SK-N-SH (cell line): ENCODE measurements at regions not wholly inside any gene's neighbourhood (a gene's known extent, or its start where the extent isn't known, plus 50 kb on each side); places are given as distances from the start of the nearest gene placed in this dataset.

ENCODE experiments used
- CTCF ChIA-PET: fragments of 300-600, 350-600 bp; formaldehyde crosslinking; extraction: SDS; loops from one replicate; lab custom pipeline; 2021; lab: Yijun Ruan, JAX
- POLR2A ChIA-PET: fragments of 350-600 bp; sonication (Branson Sonifier 250); formaldehyde crosslinking; extraction: SDS; loops from one replicate; lab custom pipeline; 2020; ENCODE audit warnings: antibody characterized with exemption, inconsistent platforms; lab: Yijun Ruan, JAX
- DNase-seq: peaks from one replicate; pipeline ENCODE4 v3.0.0; 2012
- H2AFZ ChIP-seq: fragments of 200-600 bp; sonication (generic); 2 replicates; pipeline ENCODE4 v1.8.1; 2016; ENCODE audit warnings: antibody characterized with exemption, mild to moderate bottlenecking, low read depth
- H3F3A ChIP-seq: fragments of 200-600 bp; sonication (generic); replicated peaks from 2 replicates; pipeline ENCODE3; 2016; ENCODE audit warnings: antibody characterized with exemption, mild to moderate bottlenecking; ENCODE audit not compliant: insufficient read depth
- H3K27ac ChIP-seq, 2 experiments: fragments of 200-500 bp in 1 of 2; fragments of 200-600 bp in 1 of 2; sonication (Bioruptor generic) in 1 of 2; sonication (generic), shearing (Covaris generic) in 1 of 2; 2 replicates each; pipeline versions ENCODE4 v1.5.1 to v1.6.1; 2014 to 2016; ENCODE audit warnings: low read depth in 2 of 2, inconsistent platforms in 1 of 2, low read length in 1 of 2, mild to moderate bottlenecking in 1 of 2, mixed read lengths in 1 of 2
- H3K27me3 ChIP-seq: fragments of 200-600 bp; sonication (generic), shearing (Covaris generic); 2 replicates; pipeline ENCODE4 v1.6.1; 2016; ENCODE audit warnings: mixed run types; ENCODE audit not compliant: insufficient read depth
- H3K36me3 ChIP-seq, 2 experiments: fragments of 200-500 bp in 1 of 2; fragments of 200-600 bp in 1 of 2; sonication (Bioruptor generic) in 1 of 2; sonication (generic) in 1 of 2; replicated peaks in 1 of 2; 2 replicates each; pipeline versions ENCODE3 to v1.5.1; 2014 to 2016; ENCODE audit warnings: low read length in 1 of 2, mild to moderate bottlenecking in 1 of 2; ENCODE audit not compliant: insufficient read depth in 2 of 2, control insufficient read depth in 1 of 2
- H3K4me1 ChIP-seq, 2 experiments: fragments of 200-500 bp in 1 of 2; fragments of 200-600 bp in 1 of 2; sonication (Bioruptor generic) in 1 of 2; sonication (generic), shearing (Covaris generic) in 1 of 2; 2 replicates each; pipeline versions ENCODE4 v1.5.1 to v1.6.1; 2014 to 2016; ENCODE audit warnings: low read depth in 1 of 2, low read length in 1 of 2, mixed run types in 1 of 2; ENCODE audit not compliant: insufficient read depth in 2 of 2, control insufficient read depth in 1 of 2
- H3K4me2 ChIP-seq: fragments of 200-600 bp; sonication (generic), shearing (Covaris generic); 2 replicates; pipeline ENCODE4 v1.6.1; 2017; ENCODE audit warnings: mixed run types
- H3K4me3 ChIP-seq, 2 experiments: fragments of 200-500 bp in 1 of 2; fragments of 200-600 bp in 1 of 2; sonication (Bioruptor generic) in 1 of 2; sonication (generic), shearing (Covaris generic) in 1 of 2; 2 replicates each; pipeline versions ENCODE4 v1.5.1 to v1.8.1; 2014 to 2016; ENCODE audit warnings: low read depth in 2 of 2, inconsistent platforms in 1 of 2, low read length in 1 of 2, mild to moderate bottlenecking in 1 of 2, mixed read lengths in 1 of 2, moderate library complexity in 1 of 2
- H3K79me2 ChIP-seq: fragments of 200-600 bp; sonication (generic); 2 replicates; pipeline ENCODE4 v1.8.1; 2017; ENCODE audit warnings: mild to moderate bottlenecking; ENCODE audit not compliant: insufficient read depth
- H3K9ac ChIP-seq: fragments of 200-600 bp; sonication (generic); 2 replicates; pipeline ENCODE4 v1.6.1; 2017; ENCODE audit warnings: mixed run types
- H3K9me2 ChIP-seq: fragments of 200-600 bp; sonication (generic); 2 replicates; pipeline ENCODE4 v1.6.1; 2017; ENCODE audit warnings: mixed run types
- H3K9me3 ChIP-seq: fragments of 200-600 bp; sonication (generic); 2 replicates; pipeline ENCODE4 v1.6.1; 2017; ENCODE audit warnings: mixed run types, mild to moderate bottlenecking, moderate library complexity
- H4K20me1 ChIP-seq: fragments of 200-600 bp; sonication (generic); 2 replicates; pipeline ENCODE4 v1.6.1; 2017; ENCODE audit warnings: mild to moderate bottlenecking, mixed run types; ENCODE audit not compliant: insufficient read depth
- ELF1 ChIP-seq: IDR thresholded peaks from 2 replicates; pipeline ENCODE4 v1.4.0; 2012
- FOSL2 ChIP-seq: IDR thresholded peaks from 2 replicates; pipeline ENCODE4 v1.4.0; 2012; ENCODE audit warnings: low read depth, mild to moderate bottlenecking, moderate library complexity, borderline replicate concordance
- FOXM1 ChIP-seq: IDR thresholded peaks from 2 replicates; pipeline ENCODE4 v1.4.0; 2012; ENCODE audit warnings: low read depth, mild to moderate bottlenecking
- GATA2 ChIP-seq: sonication (generic); formaldehyde crosslinking; IDR thresholded peaks from 2 replicates; pipeline ENCODE4 v1.5.0; 2020; ENCODE audit warnings: mild to moderate bottlenecking, missing genetic modification reagents
- JUND ChIP-seq: IDR thresholded peaks from 2 replicates; pipeline ENCODE4 v1.4.0; 2012
- MEF2A ChIP-seq: IDR thresholded peaks from 2 replicates; pipeline ENCODE4 v1.4.0; 2012; ENCODE audit warnings: low read depth, borderline replicate concordance
- NFIC ChIP-seq: IDR thresholded peaks from 2 replicates; pipeline ENCODE4 v1.4.0; 2012; ENCODE audit warnings: borderline replicate concordance
- POLR2AphosphoS5 ChIP-seq: IDR thresholded peaks from 2 replicates; pipeline ENCODE4 v1.6.1; 2012; ENCODE audit warnings: low read depth, low read length
- RCOR1 ChIP-seq: fragments of 150-350 bp; IDR thresholded peaks from 2 replicates; pipeline ENCODE4 v1.6.1; 2017; ENCODE audit warnings: antibody characterized with exemption, low read length
- SIN3A ChIP-seq: IDR thresholded peaks from 2 replicates; pipeline ENCODE4 v1.6.1; 2012; ENCODE audit warnings: low read depth, mild to moderate bottlenecking, low read length, moderate library complexity, borderline replicate concordance
- TCF12 ChIP-seq: IDR thresholded peaks from 2 replicates; pipeline ENCODE4 v1.4.0; 2012
- WGBS: methylation state at CpG from one replicate; pipeline ENCODE4 v1.1.6; 2017; ENCODE audit warnings: low lambda C conversion rate; 5-methylcytosine and 5-hydroxymethylcytosine counted together
- TF ChIP-seq, protein P1 (sequence below): fragments of 200-600 bp; sonication (generic); IDR thresholded peaks from 2 replicates; pipeline ENCODE4 v1.6.1; 2017; ENCODE audit warnings: antibody characterized with exemption, mild to moderate bottlenecking, moderate library complexity
- TF ChIP-seq, protein P2 (sequence below): fragments of 150-350 bp; IDR thresholded peaks from 2 replicates; pipeline ENCODE4 v1.6.1; 2016; ENCODE audit warnings: mild to moderate bottlenecking, low read depth, low read length
- TF ChIP-seq, protein P3 (sequence below): IDR thresholded peaks from 2 replicates; pipeline ENCODE4 v1.6.1; 2012; ENCODE audit warnings: mild to moderate bottlenecking, low read depth, low read length, moderate library complexity
- TF ChIP-seq, protein P4 (sequence below): IDR thresholded peaks from 2 replicates; pipeline ENCODE4 v1.4.0; 2012; ENCODE audit warnings: low read depth, borderline replicate concordance

DNA sequence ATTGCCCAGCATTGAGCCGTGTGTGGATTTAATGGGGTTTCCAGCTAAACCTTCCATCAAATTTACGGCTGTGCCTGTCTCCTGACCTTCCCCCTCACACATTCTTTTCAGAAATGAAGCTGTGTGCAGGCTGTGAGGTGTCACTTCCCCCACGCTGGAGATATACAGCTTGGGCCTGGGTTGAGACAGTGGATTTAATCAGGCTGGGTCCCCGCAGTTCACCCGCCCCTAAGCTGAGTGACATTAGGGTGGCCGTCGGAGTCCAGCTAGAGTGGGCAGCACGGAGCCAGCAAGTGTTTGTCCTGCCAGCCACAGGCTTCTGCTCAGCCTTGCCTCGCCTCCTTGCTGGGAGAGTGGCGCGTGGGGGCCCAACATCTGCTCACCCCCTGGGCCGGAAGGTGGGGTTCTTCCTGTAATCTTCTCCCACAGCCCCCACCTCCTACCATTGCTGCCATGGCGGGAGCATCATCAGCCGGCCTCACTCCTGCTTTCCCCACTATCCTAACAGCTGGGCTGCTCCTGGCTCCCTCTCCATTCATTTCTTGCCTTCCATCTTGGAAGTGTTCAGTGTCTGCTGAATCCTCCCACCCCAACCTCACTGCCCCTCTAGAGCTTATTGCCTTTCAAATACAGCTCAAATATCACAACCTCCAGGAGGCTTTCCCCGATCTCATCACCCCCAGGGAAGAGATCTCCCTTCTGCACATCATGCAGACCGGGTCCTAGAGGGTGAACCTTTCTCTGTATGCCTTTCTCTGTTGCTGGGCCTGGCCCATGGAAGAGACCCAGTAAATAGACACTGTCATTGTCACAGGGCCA, 149.0 kb downstream of the GLI2 start:
- Histone ChIP-seq H3K4me3 (no peak overlapping the region), H3K27ac (no peak overlapping the region), H3K9me3 (no peaks in the 10 kb centered on the region), H3K9me2 (no peaks in the 10 kb centered on the region), H3K4me1 (peaks cover 0 to 37% of the 10 kb centered on the region in 2 experiments; a peak in 2 of 4 replicates), H3K79me2 (peaks cover 8% of the 10 kb centered on the region; the same call in 1 of the 2 replicates), H3K4me2 (no peak overlapping the region)
- ChIA-PET CTCF (interaction anchor here (0.7 to 2.6 kb wide), 12 partner anchors 15 to 196 kb away, joined by 3 to 6 read pairs (median 4); no protein-coding TSS in a partner anchor), POLR2A (interaction anchor here (0.6 kb wide), 1 partner anchor 189 kb away, joined by 3 read pairs; no protein-coding TSS in a partner anchor)
- TF ChIP-seq, protein P1, sequence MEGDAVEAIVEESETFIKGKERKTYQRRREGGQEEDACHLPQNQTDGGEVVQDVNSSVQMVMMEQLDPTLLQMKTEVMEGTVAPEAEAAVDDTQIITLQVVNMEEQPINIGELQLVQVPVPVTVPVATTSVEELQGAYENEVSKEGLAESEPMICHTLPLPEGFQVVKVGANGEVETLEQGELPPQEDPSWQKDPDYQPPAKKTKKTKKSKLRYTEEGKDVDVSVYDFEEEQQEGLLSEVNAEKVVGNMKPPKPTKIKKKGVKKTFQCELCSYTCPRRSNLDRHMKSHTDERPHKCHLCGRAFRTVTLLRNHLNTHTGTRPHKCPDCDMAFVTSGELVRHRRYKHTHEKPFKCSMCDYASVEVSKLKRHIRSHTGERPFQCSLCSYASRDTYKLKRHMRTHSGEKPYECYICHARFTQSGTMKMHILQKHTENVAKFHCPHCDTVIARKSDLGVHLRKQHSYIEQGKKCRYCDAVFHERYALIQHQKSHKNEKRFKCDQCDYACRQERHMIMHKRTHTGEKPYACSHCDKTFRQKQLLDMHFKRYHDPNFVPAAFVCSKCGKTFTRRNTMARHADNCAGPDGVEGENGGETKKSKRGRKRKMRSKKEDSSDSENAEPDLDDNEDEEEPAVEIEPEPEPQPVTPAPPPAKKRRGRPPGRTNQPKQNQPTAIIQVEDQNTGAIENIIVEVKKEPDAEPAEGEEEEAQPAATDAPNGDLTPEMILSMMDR = no peak
- TF ChIP-seq POLR2AphosphoS5 (no peak), RCOR1 (no peak), NFIC (no peak), ELF1 (no peak), SIN3A (no peak)
- TF ChIP-seq, protein P2, sequence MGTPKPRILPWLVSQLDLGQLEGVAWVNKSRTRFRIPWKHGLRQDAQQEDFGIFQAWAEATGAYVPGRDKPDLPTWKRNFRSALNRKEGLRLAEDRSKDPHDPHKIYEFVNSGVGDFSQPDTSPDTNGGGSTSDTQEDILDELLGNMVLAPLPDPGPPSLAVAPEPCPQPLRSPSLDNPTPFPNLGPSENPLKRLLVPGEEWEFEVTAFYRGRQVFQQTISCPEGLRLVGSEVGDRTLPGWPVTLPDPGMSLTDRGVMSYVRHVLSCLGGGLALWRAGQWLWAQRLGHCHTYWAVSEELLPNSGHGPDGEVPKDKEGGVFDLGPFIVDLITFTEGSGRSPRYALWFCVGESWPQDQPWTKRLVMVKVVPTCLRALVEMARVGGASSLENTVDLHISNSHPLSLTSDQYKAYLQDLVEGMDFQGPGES = no peak
- TF ChIP-seq, all 33 proteins: peak for 0
- no peaks in the 10 kb centered on the region for H3F3A ChIP-seq
- no peaks in the 10 kb centered on the region for H3K27me3 ChIP-seq
- H3K36me3 ChIP-seq = no peaks in the 10 kb centered on the region
- H3K9ac ChIP-seq = no peak overlapping the region
- no peak for DNase-seq
- no peak overlapping the region for H2AFZ ChIP-seq
- 94% methylated on average over 14 of the region's 16 CpGs for WGBS
- H4K20me1 ChIP-seq = 0 out of 2 replicates have a peak, but pooled peaks cover 3% of the 10 kb centered on the region

DNA sequence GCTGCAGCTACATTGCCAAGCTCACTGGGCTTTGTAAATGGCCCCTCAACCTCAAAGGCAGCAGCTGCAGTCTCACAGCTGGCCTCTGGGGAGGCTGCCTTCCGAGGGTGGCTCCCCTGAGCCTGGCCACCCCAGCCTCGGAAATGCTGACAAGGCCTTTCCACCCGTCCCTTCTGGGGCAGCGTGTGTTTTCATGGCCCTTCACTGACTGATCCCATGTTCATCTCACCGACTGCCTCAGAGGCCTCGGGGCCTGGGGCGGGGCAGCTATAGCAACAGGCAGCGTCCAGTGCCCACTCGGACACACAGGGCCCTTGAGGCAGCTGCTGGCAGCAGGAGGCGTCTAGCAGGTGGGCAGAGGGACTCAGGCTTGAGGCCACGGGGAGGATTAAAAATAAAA, 149.7 kb downstream of the GLI2 start:
- DNase-seq = peak; percentile 57
- Histone ChIP-seq H3K4me2 (no peak overlapping the region), H3K9ac (no peak overlapping the region), H3K36me3 (no peaks in the 10 kb centered on the region), H2AFZ (no peak overlapping the region), H3K79me2 (peaks cover 8% of the 10 kb centered on the region; the same call in 1 of the 2 replicates), H3K9me3 (no peaks in the 10 kb centered on the region), H3F3A (no peaks in the 10 kb centered on the region), H3K9me2 (no peaks in the 10 kb centered on the region), H3K27me3 (no peaks in the 10 kb centered on the region), H3K27ac (no peak overlapping the region), H4K20me1 (0 out of 2 replicates have a peak, but pooled peaks cover 3% of the 10 kb centered on the region), H3K4me1 (peaks cover 0 to 37% of the 10 kb centered on the region in 2 experiments; a peak in 2 of 4 replicates), H3K4me3 (no peak overlapping the region)
- 96% methylated on average over 6 of the region's 11 CpGs for WGBS
- ChIA-PET POLR2A (interaction anchor here (0.6 kb wide), 1 partner anchor 189 kb away, joined by 3 read pairs; no protein-coding TSS in a partner anchor), CTCF (interaction anchor here (0.7 to 2.6 kb wide), 8 partner anchors 14 to 195 kb away, joined by 3 to 6 read pairs (median 4); no protein-coding TSS in a partner anchor)
- TF ChIP-seq TCF12 (no peak), FOXM1 (no peak), NFIC (no peak), JUND (no peak), FOSL2 (no peak), MEF2A (no peak), GATA2 (no peak)
- TF ChIP-seq, protein P3, sequence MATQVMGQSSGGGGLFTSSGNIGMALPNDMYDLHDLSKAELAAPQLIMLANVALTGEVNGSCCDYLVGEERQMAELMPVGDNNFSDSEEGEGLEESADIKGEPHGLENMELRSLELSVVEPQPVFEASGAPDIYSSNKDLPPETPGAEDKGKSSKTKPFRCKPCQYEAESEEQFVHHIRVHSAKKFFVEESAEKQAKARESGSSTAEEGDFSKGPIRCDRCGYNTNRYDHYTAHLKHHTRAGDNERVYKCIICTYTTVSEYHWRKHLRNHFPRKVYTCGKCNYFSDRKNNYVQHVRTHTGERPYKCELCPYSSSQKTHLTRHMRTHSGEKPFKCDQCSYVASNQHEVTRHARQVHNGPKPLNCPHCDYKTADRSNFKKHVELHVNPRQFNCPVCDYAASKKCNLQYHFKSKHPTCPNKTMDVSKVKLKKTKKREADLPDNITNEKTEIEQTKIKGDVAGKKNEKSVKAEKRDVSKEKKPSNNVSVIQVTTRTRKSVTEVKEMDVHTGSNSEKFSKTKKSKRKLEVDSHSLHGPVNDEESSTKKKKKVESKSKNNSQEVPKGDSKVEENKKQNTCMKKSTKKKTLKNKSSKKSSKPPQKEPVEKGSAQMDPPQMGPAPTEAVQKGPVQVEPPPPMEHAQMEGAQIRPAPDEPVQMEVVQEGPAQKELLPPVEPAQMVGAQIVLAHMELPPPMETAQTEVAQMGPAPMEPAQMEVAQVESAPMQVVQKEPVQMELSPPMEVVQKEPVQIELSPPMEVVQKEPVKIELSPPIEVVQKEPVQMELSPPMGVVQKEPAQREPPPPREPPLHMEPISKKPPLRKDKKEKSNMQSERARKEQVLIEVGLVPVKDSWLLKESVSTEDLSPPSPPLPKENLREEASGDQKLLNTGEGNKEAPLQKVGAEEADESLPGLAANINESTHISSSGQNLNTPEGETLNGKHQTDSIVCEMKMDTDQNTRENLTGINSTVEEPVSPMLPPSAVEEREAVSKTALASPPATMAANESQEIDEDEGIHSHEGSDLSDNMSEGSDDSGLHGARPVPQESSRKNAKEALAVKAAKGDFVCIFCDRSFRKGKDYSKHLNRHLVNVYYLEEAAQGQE = no peak
- TF ChIP-seq, protein P4, sequence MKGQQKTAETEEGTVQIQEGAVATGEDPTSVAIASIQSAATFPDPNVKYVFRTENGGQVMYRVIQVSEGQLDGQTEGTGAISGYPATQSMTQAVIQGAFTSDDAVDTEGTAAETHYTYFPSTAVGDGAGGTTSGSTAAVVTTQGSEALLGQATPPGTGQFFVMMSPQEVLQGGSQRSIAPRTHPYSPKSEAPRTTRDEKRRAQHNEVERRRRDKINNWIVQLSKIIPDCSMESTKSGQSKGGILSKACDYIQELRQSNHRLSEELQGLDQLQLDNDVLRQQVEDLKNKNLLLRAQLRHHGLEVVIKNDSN = no peak
